Activated CD8-positive, alpha-beta memory T cell treated with anti-CD3 and anti-CD28 coated beads, Interleukin-2, amount 50 U/mL, for 24 hours (primary cell): ENCODE measurements at regions not wholly inside any gene's neighbourhood (a gene's known extent, or its start where the extent isn't known, plus 50 kb on each side); places are given as distances from the start of the nearest gene placed in this dataset.

Experiments
- DNase-seq: peaks from one replicate; pipeline ENCODE4 v3.0.0-alpha.2; 2020; ENCODE audit errors: extremely low read depth

DNA sequence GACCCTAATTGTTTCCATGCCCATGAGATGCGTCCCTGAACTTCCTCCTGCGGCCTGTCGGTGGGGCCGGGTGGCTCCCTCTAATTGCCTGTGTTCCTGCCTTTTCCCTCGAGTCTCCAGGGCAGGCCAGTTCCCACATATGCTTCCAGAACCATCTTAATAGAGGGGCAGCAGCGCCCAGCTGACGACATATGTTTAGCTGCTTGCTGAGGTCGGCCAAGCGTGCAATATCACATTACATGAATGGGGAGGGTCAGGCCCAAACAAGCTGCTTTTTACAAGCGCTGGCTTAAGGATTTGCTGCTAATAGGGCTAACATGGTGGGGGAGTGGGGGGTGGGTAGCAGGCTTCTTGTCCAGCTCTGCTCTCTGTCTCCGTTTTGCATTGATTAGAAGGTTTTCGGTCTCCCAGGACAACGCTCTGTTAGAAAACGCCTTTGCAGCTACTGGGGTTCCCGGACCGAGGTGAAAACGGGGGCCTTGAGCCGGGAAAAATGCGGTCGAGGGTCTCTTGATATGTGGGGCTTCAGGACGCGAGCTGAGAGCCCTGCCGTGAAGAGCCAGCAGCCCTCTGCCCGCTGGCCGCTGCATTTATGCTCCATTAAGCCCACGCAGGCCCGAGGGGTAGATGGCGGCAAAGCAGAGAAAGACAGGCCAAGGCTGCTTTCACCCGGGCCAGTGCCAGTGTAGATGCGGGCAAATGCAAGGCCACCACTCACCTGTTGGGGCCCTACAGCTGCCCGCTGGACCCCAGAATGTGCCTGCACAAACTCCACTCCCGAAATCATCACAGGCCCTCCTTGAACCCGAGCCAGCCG is 308.5 kb downstream of the BMP7 start:
- DNase-seq = no peak

DNA sequence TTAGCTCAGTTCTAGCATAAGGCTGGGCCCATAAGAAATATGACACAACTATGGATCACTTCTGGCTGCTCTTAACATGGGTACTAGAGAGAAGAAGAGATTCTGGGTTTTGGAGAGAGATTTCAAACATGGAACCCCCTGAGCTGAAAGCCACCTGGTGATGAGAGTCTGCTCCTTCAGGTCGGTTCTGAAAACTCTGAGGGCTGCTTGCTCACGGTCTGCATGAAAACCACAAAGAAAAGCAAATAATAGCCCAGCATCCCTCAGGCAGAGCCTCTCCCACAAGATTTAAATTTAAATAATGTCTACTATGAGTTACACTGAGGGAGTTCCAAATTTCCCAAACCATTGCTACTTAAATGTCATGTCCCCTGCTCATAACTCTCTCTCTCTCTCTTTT is 301.5 kb downstream of the BMP7 start:
- no peak for DNase-seq

DNA sequence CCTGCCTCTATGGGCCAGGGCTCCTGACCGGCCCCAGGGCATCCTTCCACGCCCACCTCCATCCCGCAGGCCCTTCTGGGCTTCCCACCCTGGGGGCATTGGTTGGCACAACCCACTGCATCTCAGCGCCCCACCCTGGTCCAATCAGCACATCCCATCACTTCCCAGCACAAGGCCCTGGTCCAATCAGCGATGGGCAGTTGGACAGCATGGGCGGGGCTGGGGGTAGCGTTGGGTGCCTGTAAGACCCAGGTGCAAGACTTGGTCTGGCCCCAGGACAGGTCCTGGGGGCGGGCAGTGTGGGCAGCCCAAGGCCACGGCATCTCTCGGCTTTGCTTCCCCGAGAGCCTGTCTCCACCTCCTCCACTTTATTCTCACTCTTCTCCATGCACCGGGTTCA is 298.5 kb downstream of the BMP7 start:
- DNase-seq = no peak

DNA sequence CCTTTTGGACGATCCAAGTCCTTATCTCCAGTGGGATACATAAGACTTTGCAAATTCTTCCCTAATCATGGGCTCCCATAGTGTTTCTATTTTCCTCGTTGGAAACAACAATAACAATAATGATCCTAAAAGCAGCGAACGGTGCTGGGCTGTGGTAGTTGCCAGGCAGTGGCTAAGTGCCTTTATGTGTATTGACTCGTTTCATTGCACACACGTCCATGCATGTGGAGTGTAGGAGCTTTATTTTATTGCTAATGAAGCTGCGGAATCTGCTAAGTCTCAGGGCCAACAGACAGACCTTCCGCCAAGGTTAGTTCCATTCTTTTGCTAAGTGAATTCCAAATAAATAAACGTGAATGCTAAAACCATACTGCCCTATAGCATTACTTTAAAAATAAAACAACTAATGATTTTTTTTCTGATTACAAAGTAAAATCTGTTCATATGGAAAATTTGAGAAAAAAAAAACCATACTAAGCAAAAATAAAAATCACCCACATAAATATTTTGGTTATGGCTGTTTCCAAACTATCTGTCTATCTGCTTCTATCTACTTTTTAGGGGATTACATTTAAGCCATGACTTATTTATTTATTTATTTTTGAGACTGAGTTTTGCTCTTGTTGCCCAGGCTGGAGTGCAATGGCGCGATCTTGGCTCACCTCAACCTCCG is 297.9 kb downstream of the BMP7 start:
- no peak for DNase-seq

DNA sequence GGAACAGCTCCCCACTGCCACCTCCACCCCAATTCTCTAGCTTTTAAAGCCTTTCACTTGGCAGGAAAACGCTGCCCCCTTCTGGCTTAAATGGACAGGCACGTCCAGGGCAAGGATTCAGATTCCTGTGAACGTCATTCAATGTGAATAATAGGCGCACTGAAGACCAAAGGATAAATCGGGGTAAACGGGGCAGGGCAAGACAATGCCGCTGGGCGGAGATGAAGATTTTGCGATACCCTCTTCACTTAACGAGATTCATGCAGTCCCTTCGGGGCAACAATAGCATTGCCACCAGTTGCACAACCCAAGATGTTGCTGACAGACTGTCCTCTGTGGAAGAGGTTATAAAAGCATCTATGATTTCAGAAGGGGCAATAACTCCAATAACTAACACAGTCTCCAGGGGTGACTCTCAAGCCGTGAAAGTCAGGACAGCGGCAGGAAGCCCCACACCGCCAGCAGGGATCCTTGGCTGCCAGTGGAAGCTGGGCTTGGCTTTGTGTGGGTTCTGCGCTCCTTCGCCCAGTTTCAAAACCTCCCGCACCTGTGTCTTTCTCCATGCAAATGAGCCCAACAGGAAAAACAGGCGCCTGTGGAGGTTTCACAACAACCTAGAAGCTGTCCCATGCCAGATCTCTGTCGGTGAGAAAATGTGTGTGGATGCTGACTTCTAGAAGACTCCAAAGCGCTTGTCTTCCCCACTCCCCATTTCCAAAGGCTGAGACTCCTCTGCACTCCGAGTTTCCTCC is 291.8 kb downstream of the BMP7 start:
- no peak for DNase-seq

DNA sequence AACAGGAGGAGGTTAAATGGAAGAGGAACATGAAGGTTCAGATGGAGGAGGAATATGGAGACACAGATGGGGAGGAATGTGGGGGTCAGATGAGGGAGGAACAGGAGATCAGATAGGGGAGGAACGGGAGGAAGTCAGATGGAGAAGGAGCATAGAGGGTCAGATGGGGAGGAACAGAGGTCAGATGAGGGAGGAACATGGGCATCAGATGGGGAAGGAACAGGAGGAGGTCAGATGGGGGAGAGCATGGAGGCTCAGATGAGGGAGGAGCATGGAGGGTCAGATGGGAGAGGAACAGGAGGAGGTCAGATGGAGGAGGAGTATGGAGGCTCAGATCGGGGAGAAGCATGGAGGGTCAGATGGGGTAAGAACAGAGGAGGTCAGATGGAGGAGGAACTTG is 290.6 kb downstream of the BMP7 start:
- DNase-seq = no peak

DNA sequence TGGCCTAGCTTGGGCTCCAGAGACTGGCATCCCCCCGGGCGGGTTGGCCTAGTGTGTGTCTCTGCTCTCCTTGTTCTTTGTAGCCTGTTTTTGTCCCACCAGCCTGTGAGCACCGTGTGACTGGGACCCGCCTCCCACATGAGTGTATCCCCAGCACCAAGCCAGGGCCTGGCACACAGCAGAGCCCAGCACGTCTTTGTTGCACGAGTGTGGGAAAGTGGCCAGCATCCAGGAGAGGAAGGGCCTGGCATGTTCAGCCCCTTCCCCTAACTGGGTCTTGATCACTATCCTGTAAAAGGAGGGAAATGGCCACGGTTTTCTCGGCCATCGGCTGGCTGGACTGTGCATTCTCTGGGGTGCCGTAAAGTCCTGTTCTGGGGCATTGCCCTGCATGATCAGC is 290.1 kb downstream of the BMP7 start:
- DNase-seq = no peak

DNA sequence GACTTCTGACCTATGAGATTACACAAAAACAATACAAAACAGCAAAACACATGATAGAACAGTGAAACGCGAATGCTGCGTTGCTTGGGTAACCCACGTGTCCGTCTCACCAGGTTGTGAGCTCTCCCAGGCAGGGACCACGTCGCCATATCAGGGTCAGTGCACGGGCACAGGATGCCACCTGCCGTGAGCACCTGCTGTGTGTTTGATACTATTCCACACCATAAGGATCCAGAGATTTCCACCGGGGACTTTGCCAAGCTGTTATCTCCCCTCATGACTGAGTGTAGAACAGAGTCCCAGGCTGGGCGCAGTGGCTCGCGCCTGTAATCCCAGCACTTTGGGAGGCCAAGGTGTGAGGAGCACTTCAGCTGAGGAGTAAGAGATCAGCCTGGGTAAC is 288.0 kb downstream of the BMP7 start:
- no peak for DNase-seq

DNA sequence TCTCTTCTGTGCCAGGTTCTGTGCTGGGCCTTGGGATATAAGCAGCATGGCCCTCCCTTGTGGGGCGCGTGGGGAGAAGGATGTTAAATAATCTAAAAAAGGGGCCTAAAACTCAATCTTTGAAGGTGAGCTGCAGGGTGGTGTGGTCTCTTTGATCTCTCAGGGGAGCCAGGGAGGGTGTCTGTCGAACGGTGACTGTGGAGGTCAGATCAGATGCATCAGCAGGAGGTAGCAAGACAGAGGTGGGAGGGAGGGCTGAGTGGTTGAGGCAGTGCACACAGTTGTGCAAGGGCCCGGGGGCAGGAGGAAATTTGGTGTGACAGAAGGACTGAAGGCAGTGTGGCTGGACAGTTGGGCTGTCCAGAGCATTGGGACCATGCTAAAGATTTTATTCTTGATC is 287.3 kb downstream of the BMP7 start:
- no peak for DNase-seq

DNA sequence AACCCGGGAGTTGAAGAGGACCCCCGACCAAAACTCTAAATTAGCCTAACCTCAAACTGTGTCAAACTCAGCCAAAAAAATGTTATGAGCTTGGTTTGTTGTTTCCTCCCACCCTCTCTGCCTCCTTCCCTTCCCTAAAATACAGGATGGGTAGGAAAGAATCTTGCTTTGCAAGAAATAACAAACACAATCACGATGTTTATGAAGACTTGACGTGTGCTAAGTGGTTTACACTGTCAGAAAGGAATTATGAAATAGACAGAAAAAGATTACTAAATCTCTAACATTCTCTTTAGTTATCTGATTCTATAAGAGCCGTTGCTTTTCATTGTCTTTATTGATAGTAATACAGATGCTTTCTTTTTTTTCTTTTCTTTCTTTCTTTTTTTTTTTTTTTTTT is 285.1 kb downstream of the BMP7 start:
- DNase-seq = no peak

DNA sequence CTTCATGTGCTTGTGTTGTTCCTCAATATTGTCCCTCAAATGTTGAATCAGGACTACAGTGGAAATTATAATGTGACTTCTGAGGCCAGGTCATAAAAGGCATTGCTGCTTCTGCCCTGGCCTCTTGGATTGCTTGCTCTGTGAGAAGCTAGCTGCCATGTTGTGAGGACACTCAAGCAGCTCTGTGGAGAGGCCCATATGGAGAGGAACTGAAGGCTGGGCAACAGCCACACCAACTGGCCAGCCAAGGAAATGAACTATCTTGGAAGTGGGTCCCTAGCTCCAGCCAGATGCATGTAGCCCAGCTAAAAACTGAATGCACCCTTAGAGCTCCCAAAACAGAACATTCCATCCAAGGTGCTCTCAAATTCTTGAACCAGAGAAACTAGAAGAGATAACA is 282.6 kb downstream of the BMP7 start:
- no peak for DNase-seq

DNA sequence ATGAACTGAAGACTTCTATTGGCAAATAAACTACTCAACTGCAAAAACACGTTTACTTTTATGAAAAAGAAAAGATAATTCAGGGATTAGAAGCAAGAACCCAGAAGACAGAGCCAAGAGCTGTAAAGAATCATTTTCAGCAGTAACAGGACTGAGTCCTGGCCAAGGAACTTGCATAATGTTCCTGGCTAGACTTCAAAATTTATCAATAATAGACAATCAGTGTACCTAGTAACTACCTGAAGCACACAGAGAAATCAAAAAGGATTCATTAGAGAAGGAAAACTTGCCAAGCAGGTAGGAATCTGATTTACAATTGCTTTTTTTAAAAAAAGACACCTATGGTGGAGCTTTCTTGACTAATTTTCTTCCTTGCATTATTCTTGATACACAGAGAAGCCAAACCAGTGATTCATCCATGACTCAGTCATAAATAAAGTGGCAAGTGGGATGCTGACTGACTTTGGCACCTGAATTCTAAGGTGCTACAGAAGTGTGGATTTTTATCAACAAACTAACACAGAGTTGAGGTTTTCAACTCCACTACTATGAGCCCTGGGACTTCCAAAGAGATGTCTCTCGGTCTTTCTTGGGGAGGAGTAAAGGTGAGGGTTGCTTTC is 281.3 kb downstream of the BMP7 start:
- DNase-seq = no peak

DNA sequence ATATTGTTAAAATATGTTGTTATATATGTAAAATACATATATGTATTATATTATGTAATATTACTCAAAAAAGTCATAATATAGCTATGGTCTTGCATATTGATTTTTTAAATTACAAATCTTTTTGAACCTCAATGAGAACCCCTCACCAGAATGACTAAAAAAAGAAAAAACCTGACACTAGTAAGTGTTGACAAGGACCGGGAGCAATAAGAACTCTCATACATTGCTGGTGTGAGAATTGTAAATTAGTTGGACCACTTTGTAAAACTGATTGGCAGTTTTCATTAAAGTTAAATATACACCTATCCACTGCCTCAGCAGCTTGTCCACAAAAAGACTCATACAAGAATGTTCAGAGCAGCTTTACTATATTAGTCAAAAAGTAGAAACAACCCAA is 280.0 kb downstream of the BMP7 start:
- DNase-seq = no peak

DNA sequence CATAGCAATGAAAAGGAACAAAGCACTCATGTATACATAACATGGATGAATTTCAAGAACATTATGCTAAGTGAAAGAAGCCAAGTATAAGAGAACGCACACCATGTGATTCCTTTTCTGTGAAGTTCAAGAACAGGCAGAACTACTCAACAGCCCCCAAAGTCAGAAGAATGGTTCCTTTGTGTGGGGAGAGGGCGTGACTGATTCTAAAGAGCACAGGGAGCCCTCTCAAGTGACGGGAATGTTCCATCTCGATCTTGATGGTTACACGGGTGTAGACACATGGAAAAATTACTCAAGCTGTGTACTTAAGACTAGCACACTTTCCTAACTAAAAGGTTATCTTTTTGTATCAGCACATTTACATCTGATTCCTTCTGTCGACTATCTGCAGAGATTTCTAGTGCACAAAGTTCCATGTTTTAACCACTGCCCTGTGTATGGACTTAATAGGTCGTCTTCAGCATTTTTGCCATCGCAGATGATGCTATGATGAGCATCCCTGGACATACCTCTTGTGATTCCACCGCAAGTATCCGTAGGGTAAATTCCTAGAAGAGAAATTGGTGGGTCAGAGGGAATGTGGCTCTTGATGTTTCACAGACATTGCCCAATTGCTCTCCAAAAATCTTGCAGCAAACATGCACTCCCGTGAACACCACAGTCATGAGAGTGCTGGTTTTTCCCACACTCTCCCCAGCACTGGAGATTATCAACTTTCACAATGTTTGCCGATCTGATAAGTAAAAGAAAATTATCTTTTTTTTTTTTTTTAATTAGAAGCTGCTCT is 279.3 kb downstream of the BMP7 start:
- DNase-seq = no peak

DNA sequence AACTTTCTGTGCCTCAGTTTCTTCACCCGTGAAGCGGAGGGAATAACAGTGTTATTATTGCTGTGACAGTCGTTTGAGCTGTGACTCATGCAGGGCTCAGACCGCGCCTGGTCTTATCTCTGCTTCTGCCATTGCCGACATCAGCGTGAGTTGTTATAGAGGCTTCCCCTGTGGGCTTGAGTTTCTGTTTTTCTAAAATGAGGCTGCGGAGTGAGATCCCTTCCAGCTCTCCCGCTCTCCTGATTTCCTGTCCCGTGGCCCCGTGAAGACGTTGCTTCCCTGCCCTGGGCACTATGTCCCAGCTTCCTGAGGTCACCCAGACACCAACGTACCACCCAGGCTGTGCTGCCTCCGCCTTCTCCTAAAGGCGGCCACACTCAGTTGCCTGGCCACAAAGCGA is 278.5 kb downstream of the BMP7 start:
- DNase-seq = no peak

DNA sequence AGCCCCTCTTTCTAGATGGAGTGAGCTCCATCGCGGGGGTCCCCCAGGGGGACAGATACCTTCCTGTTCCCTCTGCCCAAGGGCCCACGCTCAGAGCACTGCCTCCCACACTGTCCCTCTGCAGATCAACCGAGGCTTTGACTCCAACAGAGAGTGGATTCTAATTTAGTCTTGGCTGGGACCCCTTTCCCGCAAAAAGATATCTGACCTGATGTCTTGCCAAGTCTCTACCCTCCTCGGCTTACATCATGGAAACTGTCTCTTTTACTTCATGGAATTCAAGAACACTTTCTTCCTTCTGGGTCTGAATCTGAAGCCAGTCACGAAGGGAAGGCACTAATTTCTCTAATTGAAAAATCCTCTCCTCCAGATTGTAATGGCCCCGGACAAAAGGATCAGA is 278.0 kb downstream of the BMP7 start:
- DNase-seq = no peak

DNA sequence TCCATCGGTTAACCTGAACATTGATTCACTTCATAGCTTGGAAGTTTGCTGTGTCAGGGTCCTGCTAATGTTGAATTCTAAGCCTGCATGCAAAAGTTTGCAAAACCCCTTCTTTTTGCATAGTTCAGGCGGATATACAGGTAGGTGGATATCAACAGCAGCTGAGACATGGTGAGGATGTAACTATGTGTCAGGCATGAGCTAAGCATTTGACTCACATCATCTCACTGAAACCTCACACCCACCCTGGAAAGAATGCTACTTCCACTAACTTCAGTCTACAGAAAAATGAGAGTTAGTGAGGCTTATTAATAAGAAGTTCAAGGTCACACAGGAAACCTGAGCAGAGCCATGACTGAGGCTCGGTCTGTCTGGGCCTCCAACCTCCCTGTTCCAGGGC is 276.9 kb downstream of the BMP7 start:
- no peak for DNase-seq

DNA sequence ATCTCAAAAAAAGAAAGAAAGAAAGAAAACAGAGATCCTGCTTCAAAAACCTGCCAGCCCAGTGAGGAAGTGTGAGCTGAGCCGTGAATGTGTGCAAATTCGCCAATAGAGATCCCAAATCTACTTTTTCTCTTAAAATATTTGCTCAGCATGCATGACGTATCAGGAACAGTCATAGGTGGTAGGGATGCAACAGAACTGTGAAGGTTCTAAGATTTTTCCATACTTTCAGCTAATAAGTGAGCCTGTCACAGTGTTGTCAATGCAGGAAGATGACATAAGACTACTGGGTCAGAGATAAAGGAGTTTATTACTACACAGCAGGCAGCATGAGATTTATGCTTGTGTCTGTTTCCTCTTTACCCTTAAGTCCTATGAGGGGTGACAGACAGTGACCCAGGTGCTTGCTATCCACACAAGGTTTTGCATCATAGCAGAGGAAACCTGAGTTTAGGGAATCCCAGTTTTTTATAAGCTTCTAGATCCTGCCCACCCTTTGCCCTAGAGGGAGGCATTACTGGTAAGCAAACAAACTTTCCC is 273.4 kb downstream of the BMP7 start:
- DNase-seq = no peak

DNA sequence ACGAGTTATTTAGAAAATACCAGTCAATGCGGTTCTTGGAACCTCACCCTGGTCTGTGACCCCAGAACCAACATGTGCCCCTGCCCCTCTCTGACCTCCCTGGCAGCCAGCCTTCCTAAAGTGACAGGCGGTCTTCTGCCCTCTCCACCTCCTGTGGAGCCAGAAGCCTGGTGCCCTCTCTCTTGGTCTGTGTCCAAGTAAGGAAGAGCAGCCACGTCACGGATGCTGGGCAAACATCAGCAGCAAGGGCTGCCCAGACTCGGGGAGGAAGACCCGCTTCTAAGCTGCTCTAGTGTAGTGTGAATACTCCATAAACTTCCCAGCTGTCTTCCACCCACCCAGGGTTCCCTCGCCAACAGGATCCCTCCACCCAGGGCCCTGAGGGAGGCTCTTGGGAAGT is 272.4 kb downstream of the BMP7 start:
- no peak for DNase-seq

DNA sequence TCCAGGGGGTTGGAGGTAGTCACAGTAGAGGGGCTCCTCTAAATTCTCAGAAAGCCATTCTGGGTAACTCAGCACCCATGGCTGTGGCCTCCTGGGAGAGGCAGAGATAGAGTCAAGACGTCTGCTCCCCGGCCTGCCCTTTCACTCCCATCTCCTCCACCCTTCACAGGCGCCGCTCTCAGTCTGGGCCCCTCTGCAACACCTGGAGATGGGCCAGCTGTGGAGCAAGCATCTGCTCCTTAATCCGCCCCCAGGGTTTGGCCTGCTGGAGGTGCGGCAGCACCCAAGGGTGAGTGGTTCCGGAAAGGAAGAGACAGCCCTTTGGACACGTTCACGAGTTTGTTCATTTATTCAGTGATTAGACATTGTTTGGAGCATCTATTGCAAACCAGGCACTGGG is 271.3 kb downstream of the BMP7 start:
- no peak for DNase-seq

DNA sequence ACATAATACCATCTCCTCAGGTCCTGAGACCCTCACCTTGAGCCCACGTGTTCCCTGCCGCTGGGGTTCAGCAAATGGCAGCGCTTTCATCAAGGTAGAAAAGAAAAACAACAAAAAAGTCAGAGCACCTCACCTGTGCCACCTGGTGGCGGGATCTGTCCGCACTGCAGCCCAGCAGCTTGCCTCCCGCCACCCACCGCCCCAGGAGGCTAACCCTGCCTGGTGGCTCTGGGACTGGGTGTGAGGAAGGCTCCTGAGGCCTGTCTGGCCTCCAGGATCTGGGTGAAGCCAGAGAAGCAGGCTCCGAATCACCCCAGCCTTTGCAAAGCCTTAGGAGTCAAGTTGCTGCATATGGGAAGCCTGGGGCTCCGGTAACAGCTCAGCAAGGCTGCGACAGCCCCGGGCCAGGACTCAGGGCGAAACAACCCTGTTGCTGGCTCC is 270.8 kb downstream of the BMP7 start:
- DNase-seq = no peak
